ENCODE measurements at regions not wholly inside any gene's neighbourhood (a gene's known extent, or its start where the extent isn't known, plus 50 kb on each side); places are given as distances from the start of the nearest gene placed in this dataset.

GRCh38 chr10:78594559-78595268 is 474.1 kb upstream of the ZMIZ1 start:
- no peak for TF ChIP-seq SUZ12 (IDR thresholded peaks at IDR 0.05; ENCODE audit: extremely low read depth, insufficient read depth, insufficient read length)
- no peak for TF ChIP-seq YY1 (IDR thresholded peaks at IDR 0.05; ENCODE audit: insufficient read depth, insufficient read length)
